Gastroesophageal sphincter (tissue), 4 donors: ENCODE measurements at regions not wholly inside any gene's neighbourhood (a gene's known extent, or its start where the extent isn't known, plus 50 kb on each side); places are given as distances from the start of the nearest gene placed in this dataset.

Experiments
- ATAC-seq: fragments of 150-250 bp; one replicate; pipeline ENCODE4 v1.9.1; 2016; ENCODE audit warnings: mild to moderate bottlenecking, moderate library complexity
- H3K27ac ChIP-seq, 4 donors: fragments of 200-600 bp; sonication (generic) in 3 of 4; 1 replicate in 3 of 4; 2 replicates in 1 of 4; pipeline ENCODE4 v1.5.1; 2016 to 2019
- H3K27me3 ChIP-seq: fragments of 200-600 bp; sonication (generic); one replicate; pipeline ENCODE4 v1.5.1; 2019
- H3K36me3 ChIP-seq, 2 donors: fragments of 200-600 bp; sonication (generic); one replicate each; pipeline ENCODE4 v1.5.1; 2019; ENCODE audit warnings: control low read depth in 1 of 2
- H3K4me1 ChIP-seq, 3 donors: fragments of 200-600 bp; sonication (generic); 1 replicate in 2 of 3; 2 replicates in 1 of 3; pipeline ENCODE4 v1.5.1; 2016 to 2019; ENCODE audit warnings: control low read depth in 2 of 3
- H3K4me3 ChIP-seq, 2 donors: fragments of 200-600 bp; sonication (generic); one replicate each; pipeline ENCODE4 v1.5.1; 2019; ENCODE audit warnings: mild to moderate bottlenecking in 1 of 2, moderate library complexity in 1 of 2
- H3K9me3 ChIP-seq, 3 donors: fragments of 200-600 bp; sonication (generic); one replicate each; pipeline ENCODE4 v1.5.1; 2017 to 2019; ENCODE audit warnings: control low read depth in 2 of 3
- EP300 ChIP-seq: sonication (generic); formaldehyde crosslinking; IDR thresholded peaks from one replicate; pipeline ENCODE4 v1.6.1; 2017; ENCODE audit warnings: antibody characterized with exemption, mild to moderate bottlenecking
- POLR2A ChIP-seq, 2 donors: fragments of 450-650 bp; IDR thresholded peaks; one replicate each; pipeline ENCODE4 v1.6.1; 2017; ENCODE audit warnings: antibody characterized with exemption in 2 of 2, mild to moderate bottlenecking in 2 of 2, moderate library complexity in 1 of 2
- POLR2AphosphoS5 ChIP-seq: sonication (generic); formaldehyde crosslinking; IDR thresholded peaks from one replicate; pipeline ENCODE4 v1.6.1; 2017; ENCODE audit warnings: antibody characterized with exemption
- WGBS, 2 donors: methylation state at CpG; one replicate each; pipeline ENCODE4 v1.1.5; 2018; ENCODE audit warnings: low coverage in 1 of 2; 5-methylcytosine and 5-hydroxymethylcytosine counted together
- TF ChIP-seq, protein P1 (sequence below), 4 experiments: fragments of 200-600 bp in 2 of 4; fragments of 450-650 bp in 2 of 4; sonication (generic) in 1 of 4; IDR thresholded peaks; one replicate each; pipeline ENCODE4 v1.5.1; 2017 to 2019; ENCODE audit warnings: antibody characterized with exemption in 4 of 4, mild to moderate bottlenecking in 2 of 4, moderate library complexity in 2 of 4

DNA sequence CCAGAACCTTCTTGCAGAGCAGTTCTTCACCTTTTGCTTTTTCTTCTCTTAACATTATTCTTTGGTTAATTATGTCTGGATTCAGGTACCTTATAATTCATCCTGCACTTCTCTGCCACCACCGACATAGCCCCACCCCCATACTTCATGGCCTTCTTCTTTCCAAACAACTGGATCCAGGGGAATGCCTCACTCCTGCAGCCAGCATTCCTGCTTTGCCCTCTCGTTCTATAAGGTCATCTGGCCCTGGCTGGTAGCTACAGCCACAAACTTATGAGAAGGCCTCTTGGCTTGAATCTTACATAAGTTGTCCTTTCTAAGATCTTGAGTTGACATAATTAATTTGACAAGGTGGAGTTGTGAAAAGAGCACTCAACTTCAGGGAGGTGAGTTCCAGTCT lies 84.1 kb upstream of the FRY start:
- H3K27ac ChIP-seq: no peak overlapping the region

DNA sequence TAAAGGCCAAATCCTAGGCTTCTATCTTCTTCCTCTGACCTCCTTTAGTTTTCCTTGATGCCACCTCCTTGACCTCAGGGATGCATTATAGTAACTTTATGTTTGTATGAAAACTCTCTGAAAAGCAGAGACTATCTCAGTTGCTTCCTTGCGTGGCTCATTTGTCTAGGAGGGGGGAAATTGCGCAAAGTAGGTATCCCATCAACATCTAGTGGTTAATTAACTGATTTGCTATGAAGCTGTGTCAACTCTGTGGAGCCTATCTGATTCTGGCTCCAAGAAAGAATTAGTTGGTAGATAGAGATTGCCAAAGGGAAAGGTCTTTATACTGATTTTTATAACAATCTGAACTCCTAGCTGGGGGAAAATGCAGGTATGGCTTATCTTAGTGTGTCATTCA lies 82.1 kb upstream of the FRY start:
- Histone ChIP-seq H3K9me3 (no peaks in the 10 kb centered on the region), H3K4me1 (peaks cover 0 to 9% (median 8%) of the 10 kb centered on the region in 3 donors), H3K27me3 (no peaks in the 10 kb centered on the region), H3K4me3 (no peak overlapping the region), H3K36me3 (peaks cover 0 to 11% of the 10 kb centered on the region in 2 donors), H3K27ac (no peak overlapping the region)
- 94% methylated on average over 2 of the region's 2 CpGs; no CpG with 5 or more reads in 1 of the 2 donors for WGBS, 2 donors
- ATAC-seq: no peak
- no peak for TF ChIP-seq EP300
- no peak for TF ChIP-seq POLR2A (IDR thresholded peaks at IDR 0.05)
- TF ChIP-seq, protein P1, sequence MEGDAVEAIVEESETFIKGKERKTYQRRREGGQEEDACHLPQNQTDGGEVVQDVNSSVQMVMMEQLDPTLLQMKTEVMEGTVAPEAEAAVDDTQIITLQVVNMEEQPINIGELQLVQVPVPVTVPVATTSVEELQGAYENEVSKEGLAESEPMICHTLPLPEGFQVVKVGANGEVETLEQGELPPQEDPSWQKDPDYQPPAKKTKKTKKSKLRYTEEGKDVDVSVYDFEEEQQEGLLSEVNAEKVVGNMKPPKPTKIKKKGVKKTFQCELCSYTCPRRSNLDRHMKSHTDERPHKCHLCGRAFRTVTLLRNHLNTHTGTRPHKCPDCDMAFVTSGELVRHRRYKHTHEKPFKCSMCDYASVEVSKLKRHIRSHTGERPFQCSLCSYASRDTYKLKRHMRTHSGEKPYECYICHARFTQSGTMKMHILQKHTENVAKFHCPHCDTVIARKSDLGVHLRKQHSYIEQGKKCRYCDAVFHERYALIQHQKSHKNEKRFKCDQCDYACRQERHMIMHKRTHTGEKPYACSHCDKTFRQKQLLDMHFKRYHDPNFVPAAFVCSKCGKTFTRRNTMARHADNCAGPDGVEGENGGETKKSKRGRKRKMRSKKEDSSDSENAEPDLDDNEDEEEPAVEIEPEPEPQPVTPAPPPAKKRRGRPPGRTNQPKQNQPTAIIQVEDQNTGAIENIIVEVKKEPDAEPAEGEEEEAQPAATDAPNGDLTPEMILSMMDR (IDR thresholded peaks at IDR 0.05): no peak
- TF ChIP-seq POLR2AphosphoS5: no peak

More for the DNA sequence above, 84.1 kb upstream of the FRY start:
- 45 to 55% methylated on average over 2 of the region's 2 CpGs for WGBS, 2 donors
- Histone ChIP-seq H3K4me3 (no peak overlapping the region), H3K4me1 (peaks cover 0 to 9% (median 8%) of the 10 kb centered on the region in 3 donors), H3K27me3 (no peaks in the 10 kb centered on the region), H3K9me3 (no peaks in the 10 kb centered on the region), H3K36me3 (peaks cover 0 to 6% of the 10 kb centered on the region in 2 donors)
- TF ChIP-seq POLR2AphosphoS5 (no peak), POLR2A (IDR thresholded peaks at IDR 0.05) (no peak), EP300 (no peak)
- TF ChIP-seq, protein P1 (IDR thresholded peaks at IDR 0.05): no peak
- no peak for ATAC-seq

DNA sequence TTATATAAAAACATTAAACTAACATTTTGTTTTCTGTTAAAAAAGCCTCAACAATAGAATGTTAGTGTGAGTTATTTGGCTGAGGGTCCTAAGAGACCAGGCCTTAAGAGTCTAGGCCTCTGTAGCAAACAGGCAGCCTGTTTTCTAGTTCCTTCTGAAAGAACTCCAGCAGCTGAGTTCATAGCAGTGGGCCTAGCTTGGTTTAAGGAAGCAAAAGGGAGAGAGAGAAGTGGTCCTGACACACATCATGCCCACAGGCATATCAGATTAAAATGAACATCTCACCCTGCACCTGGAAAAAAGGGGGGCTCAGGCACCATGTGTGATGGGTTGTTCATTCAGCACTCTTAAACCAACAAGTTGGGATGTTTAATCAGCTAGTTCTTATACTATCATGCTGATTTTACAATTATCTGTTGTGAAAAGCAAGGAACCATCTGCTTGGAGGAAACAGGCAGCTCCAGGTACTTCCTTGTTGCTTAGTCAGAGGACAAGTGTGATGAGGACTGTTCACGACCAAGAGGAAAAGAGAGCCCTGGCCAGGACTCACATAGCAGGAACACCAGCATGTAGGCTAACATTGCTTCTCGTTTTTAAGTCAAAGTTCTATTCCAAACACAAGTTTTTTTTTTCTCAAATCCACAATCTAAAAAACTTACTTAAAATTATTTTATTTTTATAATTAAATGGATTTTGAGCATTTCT lies 81.3 kb upstream of the FRY start:
- no peaks in the 10 kb centered on the region for H3K27me3 ChIP-seq
- H3K9me3 ChIP-seq: no peaks in the 10 kb centered on the region
- H3K27ac ChIP-seq: no peak overlapping the region
- WGBS, 2 donors: 73 to 74% methylated on average over 2 of the region's 2 CpGs
- TF ChIP-seq EP300: no peak
- no peak for TF ChIP-seq POLR2AphosphoS5
- TF ChIP-seq, protein P1 (IDR thresholded peaks at IDR 0.05): no peak
- TF ChIP-seq POLR2A (IDR thresholded peaks at IDR 0.05): no peak
- no peak overlapping the region for H3K4me3 ChIP-seq
- ATAC-seq: no peak
- peaks cover 0 to 11% of the 10 kb centered on the region in 2 donors for H3K36me3 ChIP-seq
- peaks cover 0 to 2% (median 1%) of the 10 kb centered on the region in 3 donors for H3K4me1 ChIP-seq

DNA sequence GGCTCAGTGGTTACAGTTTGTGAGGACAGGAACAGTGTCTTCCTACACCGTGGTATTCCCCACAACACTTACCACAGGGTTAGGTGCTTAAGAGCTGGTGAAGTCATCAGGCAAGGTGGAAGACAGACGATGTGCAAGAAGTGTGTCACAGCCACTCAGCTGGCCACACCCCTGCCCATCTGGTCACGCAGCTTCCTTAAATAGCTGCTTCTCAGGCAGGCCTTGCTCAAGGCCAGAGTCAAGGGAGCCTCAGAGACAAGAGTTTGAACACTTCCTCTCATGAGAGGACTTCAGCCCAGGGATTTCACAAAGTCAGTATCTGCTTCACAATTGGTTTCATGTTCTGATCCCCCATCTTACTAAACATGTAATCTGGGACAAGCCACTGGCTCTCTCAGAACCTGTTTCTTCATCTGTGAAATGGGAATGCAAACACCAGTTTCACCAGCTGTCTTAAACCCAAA lies 80.3 kb upstream of the FRY start:
- 36 to 42% methylated on average over 2 to 3 of the region's 3 CpGs for WGBS, 2 donors
- no peak overlapping the region for H3K27ac ChIP-seq
- no peaks in the 10 kb centered on the region for H3K9me3 ChIP-seq
- H3K27me3 ChIP-seq: no peaks in the 10 kb centered on the region
- TF ChIP-seq POLR2AphosphoS5 (no peak), EP300 (no peak), POLR2A (IDR thresholded peaks at IDR 0.05) (no peak)
- TF ChIP-seq, protein P1 (IDR thresholded peaks at IDR 0.05): no peak
- peaks cover 0 to 11% of the 10 kb centered on the region in 2 donors for H3K36me3 ChIP-seq
- ATAC-seq: peak; percentile 76
- H3K4me1 ChIP-seq: no peaks in the 10 kb centered on the region
- H3K4me3 ChIP-seq: no peak overlapping the region
